ENCODE measurements at regions not wholly inside any gene's neighbourhood (a gene's known extent, or its start where the extent isn't known, plus 50 kb on each side); places are given as distances from the start of the nearest gene placed in this dataset.
"Not testable (repeated sequence)": the region's sequence is repeated elsewhere in the genome, so short reads cannot be mapped to it uniquely, and the experiment has no call there.

DNA sequence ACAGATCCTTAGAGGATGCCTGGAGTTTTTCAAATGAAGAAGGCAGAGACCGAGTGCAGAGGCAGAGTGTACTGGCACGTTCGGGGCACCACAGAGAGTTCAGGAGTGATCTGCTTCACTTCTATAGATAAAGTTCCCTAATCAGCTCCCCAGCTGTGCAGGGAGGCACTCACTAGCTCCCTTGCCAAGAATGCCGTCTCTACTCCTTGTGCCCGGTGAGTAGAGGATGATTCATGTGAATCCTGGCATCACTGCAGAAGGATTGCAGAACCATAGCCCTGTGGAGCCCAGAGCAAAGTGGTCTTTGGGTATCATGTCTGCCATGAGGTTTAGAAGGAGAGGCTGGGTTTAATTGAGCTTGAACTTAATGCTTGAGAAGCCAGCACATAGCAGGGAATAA is 510.1 kb upstream of the RAB6C start:
- no peak for DNase-seq

DNA sequence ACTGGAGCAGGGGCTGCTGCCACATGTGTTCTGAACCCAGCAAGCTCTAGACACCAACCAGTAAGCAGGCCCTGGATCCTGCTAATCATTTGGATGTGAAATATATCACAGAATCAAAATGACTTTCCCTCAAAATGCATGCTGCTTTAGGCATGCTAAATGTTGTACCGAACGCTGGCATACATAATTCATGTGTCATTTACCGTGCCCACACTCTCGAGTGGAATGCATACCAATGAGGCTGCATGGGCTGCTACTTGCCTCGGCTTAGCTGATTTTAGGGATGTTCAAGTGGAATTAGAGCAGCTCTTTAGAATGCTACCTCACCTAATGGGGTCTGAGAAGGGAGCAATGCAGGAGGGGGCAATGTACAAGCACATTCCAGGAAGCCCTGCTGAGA is 509.6 kb upstream of the RAB6C start:
- DNase-seq, result no peak

DNA sequence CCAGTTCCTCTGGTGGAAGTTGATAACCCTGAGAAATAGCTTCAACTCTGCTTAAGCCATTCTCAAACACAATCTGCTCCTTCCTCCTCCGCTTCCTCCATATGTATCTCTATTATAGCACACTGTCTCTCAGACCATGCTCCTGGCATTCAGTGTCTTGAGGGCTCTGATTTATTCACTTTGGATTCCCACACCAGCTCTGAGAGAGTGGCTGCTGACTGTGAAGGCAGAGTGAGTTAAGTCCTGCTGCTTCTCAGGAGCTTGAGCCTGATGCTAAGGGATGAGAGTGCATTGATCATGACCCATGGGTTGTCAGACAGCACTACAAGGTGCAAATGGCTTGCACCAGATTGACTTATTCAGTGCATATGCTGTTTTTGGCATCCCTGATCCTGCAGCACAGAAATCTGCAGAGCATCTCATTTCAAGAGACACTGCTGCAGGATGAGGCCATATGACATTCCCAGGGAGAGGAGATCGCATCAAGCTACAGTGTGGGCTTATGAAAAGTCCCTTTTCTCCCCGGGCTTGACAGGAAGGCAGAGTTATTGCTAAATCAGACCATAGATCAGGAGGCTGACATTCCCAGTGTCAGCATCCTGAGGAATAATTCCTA is 500.5 kb upstream of the RAB6C start:
- no peak for DNase-seq

DNA sequence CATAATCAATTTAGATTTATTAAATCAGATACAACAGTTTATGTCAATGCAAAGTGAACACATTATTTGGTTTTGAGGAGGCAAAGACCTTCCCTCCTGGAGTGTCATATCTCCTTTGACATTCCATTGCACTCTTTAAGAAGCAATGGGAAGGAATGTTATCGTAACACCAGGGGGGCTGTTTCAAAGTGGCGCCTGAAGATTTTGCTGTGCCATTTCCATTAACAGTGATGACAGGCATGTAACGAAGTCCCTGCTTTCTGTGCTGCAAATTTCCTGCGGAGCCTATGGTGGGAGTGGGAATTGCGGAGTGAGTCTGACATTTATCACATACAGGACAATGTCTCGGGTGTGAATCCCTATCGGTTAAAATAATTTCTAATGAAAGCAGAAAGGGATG is 499.6 kb upstream of the RAB6C start:
- no peak for DNase-seq

DNA sequence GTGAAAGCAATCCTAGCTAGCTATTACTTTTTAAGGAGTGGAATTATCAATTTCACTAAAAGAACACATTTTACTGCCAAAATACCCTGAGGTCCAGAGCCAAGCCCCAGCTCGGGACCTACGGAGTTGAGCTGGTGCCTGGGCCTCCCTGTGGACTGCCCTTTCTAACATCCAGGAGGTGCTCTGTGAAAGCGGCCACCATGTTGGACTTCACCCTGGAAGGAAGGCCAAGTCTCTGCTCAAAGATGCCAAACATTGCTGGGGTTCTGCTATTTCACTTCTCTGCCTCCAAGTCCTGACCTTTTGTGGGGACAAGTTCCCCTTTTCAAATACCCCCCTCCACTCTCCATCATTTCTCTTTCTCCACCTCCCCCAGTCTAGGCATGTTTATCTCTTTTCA is 498.7 kb upstream of the RAB6C start:
- no peak for DNase-seq

DNA sequence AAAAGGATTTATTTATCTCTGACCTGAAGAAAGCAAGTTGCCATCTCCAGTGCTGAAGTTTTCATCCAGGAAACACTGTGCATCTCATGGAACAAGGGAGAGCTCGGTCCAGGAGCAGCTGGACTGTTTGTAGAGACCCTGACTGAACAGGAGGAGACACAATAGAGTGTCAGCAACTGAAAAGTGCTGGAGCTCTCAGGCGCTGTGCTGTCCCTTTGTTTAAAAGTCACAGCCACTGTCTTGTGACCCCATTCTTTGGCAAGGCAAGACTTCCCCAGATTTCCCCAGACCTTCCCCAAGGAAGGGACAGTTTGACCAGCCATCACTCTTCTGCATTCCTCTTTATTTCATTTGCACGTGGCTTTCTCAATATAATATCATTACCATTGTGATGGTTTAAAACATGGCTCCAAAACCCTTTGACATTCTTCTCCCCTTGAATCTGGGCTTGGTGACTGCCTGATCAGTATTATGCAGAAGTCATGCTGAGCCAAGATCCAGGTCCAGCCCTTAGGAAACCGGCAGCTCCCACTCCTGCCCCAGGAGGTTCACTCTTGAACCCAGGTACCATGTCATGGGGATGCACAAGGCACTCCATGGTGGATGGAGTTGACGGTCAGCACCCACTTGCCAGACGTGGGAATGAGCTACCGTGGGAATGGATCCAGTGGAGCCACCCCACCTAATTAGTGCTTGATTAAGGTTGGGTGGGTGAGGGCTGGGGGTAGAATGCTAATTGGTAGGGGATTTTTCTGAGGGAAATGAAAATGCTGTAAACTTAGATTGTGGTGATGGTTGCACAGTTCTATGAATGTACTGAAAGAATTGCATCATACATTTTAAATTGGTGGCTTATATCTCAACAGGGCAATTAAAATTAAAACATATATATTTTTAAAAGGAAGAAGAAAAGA is 497.9 kb upstream of the RAB6C start:
- no peak for DNase-seq

DNA sequence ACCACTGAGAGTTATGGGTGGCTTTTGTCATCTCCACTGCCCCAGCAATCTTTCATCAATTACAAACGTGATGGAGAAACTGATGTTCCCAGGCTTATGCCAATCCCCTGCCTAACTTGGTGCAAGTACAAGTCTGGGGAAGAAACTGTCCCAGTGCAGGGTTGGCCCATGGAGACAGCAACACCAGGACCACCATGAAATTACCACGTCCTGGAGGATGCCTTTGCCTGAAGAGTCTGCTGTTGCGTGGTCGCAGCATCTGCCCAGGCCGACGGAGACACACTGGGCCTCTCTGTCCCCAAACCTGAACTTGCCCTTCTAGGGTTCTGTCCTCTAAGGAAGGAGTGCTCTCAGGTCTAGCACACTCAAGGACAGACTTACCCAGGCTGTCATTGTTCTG is 496.8 kb upstream of the RAB6C start:
- no peak for DNase-seq

DNA sequence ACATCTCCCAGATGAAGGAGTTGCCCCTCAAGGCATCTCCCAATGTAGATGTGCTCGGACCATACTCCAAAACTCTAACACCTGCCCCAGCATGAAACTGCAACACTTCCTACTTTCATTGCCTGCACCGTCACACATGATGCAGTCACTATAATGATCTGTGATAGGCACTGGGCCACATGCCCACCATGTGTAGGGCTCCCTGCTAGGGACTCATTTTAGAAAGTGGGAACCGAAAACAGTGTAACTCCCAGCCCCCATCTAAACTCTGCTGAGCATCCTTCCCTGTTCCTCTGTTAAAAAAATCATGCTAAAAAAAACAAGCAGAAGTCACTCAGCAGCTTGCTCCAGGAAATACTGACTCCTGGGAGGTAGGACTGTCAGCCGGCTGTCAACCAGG is 496.1 kb upstream of the RAB6C start:
- no peak for DNase-seq

DNA sequence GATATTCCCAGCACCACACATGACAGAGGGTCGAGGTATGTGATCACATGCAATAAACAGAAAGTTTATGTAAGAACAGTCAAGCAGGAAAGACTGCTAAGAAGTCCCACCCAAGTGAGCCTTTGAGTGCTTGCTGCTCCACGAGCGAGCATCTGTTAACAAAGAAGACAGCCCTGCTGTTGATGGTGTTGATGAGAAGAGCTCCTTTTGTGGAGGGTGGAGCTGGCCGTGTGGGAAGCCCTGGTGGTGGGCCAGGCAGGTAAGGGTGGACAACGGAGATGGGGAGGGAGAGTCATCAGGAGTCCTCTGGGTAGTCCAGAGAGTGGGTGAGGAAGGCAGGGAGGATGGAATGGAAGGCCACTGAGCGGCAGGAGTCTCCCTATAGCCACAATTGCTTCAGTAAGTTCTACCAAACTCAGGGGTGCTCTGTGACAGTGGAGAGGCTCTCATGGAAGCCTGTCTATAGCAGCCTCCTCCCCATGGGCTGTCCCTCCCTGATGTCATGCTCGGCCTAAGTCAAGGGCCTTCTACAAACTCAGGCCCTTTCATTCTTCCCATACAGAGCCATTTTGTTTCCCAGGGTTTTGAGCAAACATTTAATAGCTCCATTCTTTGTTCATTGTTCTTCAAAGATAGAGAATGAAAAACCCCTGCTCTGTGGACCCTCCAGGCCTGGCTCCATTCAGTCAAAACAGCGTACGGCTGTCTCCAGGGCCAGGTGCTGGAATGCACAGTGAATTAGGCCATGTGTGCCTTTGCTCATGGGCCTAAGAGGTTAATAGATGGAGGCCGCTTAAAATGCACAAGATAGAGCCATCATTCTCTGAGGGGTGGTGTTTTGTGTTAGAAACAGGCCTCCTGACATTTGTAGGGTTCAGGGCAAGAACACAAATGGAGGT is 494.2 kb upstream of the RAB6C start:
- DNase-seq, result no peak

DNA sequence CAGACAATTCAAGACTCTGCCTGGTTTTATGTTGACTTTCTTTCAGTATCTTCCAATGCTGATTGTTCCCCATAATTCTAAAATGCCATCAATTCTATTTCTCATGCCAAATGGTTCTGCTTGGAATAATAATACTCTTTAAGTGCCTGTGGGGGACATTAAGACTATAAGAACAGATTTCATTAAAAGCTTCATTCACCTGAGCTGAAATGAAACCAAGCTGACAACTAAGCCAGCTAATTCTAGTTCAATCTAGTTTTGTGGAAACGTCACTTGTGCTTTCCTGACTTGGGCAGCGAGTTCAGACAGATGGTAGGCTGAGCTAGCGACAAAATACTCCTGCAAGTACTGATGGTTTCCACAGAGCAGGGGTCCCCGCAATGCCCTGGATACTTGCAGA is 491.1 kb upstream of the RAB6C start:
- no peak for DNase-seq

DNA sequence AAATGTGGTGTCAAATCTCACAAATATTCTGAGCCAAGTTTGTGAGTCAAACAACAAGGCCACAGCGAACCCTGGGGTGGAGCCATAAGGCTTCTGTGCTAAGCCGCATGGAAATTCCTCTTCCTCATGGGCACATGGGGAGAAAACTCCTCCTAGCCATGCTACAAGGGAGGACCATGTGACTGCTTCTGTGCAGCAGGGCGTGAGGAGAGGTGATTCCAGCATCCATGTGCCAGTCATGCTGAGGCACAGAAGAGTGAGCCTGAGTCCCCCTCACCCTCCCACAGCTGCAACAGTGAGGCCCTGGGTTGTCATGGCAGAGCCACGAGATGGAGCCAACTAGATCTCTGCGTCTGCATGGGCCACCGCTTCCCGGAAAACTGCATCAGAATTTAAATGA is 488.8 kb upstream of the RAB6C start:
- peak; percentile 5 for DNase-seq

DNA sequence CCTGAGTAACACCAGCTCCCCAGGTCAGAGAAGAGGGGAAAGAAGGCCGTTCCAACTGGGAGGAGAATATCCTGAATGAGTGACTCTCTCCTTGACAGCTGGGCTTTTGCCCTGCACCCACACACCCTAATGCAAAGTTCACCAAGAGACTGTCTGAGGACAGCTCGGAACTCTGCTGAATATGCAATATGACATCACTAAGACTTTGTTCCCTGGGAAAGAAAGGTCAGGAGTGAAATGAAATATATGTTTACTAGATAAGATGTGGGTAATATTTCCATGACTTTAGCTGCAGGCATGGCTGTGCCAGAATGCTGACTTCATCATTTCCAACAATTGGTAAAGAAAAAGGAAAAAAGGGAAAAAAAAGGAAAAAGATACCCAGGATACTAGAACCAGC is 488.2 kb upstream of the RAB6C start:
- no peak for DNase-seq

DNA sequence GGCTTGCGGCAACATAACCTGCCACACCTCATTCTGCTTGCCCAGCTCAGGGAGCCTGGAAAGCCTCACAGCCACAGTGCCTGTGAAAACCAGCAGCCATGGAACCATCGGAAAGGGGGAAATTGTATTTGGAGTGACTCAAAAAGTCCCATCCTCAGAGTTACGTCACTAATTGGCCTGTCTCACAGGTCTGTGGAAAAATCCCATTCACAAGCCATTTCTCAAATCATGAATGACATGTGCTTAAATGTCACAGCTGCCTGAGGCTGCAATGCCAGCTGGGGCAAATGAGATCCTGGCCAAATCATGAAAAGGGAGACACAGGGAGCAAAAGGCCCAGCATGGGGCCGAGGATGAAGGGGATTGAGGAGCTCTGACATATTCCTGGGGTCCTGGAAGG is 486.9 kb upstream of the RAB6C start:
- peak; percentile 23 for DNase-seq

DNA sequence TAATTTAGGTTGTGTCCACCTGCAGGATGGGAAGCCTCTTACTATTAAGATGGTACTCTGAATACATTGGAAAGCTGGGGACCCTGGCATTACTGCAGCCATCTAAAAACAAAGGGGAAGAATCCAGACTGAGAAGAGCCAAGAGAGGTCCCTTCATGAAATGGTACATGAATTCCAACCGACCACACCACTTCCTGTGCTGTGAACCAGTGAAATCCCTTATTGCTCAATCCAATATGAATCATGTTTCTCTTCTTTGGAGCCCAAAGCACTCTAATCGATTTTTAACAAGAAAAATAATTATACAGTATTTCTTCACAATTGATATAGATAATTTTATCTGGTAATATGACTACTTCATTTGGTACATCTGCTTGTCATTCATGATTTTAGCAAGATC is 479.7 kb upstream of the RAB6C start:
- DNase-seq, result no peak

DNA sequence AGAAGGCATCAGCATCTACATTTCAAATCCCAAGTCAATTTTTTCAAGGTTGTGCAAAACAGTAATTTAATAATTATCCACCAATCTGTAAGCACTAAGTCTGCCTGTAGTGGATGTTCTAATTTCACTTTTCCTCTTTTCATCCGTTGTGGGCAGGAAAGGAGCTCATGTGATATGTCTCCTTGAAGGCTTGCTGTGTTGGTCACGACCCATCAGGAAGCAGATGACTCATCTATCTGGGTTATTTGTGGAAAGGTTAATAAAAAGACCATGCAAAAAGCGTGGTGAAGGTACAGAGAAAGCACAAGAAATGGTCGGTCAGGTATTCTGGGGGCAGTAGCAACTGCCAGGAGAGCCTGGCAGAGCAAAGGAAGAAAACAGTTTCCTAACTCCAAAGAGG is 476.7 kb upstream of the RAB6C start:
- DNase-seq, result no peak

DNA sequence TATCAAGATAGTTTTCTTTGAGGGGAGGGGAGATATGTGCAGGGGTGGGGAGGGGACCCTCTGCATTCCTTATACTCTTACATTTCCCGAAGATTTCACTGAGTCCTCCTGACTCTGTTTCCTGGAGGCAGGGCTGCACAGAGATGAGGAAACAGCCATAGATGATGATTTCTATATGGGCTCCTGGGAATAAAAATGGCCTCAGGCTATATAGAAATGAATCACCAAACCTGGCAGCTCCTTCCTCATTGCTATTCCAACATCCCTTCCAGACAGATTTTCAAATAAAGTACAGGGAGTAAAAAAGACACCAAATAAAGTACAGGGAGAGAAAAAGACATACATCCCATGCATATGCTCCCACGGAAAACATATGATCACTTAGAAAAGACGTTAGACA is 474.8 kb upstream of the RAB6C start:
- DNase-seq, result no peak

DNA sequence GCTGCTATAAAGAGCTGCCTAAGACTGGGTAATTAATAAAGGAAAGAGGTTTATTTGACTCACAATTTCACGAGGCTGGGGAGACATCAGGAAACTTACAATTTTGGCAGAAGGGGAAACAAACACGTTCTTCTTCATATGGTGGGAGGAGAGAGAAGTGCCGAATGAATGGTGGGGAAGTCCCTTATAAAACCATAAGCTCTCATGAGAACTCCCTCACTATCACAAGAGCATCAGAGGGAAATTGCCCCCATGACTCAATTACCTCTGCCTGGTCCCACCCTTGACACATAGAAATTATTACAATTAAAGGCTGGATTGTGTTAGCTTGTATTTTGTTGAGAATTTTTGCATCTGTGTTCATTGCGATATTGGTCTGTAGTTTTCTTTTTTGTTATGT is 460.5 kb upstream of the RAB6C start:
- DNase-seq, result no peak

DNA sequence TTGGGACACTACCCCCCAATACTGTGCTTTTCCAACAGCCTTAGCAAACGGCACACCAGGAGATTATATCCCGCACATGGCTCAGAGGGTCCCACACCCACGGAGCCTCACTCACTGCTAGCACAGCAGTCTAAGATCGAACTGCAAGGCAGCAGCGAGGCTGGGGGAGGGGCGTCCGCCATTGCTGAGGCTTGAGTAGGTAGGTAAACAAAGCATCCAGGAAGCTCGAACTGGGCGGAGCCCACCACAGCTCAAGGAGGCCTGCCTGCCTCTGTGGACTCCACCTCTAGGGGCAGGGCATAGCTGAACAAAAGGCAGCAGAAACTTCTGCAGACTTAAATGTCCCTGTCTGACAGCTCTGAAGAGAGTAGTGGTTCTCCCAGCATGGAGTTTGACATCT is 447.3 kb upstream of the RAB6C start:
- not testable (repeated sequence) for DNase-seq

DNA sequence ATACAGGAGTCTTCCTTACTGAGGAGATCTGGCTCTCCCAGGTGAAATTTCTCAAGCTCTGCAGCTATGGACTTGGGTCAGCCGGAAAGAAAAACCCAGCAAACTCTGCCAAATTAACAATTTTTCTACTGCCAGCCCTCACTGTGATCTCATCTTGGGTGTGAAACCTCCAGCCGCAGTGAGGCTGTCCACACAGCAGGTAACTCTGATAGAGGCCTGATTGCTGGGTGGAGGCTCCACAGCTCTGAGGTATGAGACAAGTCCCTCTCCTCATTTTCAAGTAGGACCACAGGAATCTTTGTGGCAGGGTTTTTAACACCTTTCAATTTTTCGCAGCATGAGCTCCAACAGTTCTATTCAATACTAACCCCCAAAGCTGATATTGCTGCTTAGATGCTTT is 430.6 kb upstream of the RAB6C start:
- DNase-seq, result no peak

DNA sequence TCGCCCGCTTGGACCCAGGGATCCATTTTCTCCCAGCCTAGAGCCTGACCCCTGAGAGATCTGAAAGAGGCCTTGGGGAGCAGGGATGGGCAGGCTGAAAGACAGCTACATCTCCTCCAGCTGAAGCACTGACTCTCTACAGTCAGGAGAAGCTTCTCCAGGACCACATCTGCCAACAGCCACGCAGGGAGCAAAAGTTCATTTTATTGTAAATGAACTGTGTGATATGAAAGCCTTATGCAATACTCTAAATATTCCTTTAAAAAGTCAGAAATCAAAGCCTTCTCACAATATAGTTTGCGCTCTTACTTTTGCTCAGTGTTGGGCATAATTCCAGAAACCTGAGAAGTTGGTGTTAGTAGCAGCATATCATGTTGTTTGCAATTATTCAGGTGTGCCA is 428.9 kb upstream of the RAB6C start:
- DNase-seq, result no peak

DNA sequence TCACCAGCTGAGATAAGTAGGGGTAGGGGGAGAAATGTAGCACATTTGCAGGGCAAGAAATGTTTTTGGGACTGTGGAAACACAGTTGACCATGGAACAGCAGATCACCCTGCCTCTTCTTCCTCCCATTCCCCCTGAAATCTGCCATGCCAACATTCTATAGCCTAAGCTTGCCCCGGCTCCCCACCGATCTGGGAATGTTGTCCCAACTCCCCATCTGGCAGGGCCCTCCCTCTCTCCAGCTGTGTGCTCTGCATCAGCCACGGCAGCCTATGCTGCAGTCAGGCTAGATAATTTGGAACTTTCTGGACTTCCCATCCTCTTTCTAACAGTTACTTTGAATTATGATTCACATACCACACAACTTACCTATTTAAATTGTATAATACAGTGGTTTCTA is 425.1 kb upstream of the RAB6C start:
- DNase-seq, result no peak

DNA sequence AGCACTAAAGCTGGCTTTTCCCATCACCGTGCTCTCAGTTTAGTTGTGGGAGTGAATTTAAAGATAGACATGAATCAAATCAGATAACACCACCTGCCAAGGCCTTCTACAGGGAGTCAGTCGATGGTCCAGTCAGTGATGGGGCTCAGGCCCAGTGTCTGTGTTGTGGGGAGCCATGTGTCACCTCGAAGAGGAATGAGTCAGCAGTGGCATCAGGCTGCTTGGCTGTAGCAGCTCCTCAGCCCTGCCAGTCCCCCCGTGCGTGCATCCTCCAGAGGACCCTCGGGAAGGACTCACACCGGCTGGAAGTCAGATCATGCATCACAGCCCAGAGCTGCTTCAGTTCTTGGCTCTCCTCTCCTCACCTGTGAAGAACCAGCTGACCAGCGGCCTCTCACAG is 420.4 kb upstream of the RAB6C start:
- no peak for DNase-seq

DNA sequence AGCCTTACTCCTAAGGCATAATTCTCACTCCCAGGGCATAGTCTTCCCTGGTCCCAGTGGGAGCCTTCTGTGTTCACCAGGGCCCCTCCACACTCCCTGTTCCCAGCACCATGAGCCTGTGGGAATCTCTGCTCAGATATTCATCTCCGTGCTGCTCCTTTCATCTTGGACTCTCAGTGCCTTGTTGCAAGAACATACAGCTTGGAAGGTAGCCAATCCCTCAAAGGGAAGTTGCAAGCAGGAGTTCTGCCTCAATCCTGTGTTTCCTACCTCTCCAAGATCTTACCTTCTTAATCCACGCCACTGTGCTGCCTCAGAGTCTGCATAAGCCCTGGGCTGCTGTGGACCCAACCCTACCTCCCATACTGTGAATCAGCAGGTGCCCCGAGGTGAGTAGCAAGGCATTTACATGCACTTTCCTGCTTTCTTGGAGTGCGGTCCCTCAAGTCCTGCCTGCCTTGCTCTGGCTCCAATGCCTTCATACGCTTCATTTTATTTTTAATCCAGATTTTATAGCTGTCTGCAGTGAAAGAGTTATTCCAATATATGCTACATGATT is 413.8 kb upstream of the RAB6C start:
- DNase-seq, result no peak

Data from NCI-H2171 treated with DMSO at 0.1 percent for 48 hours (cell line).